Suprapubic skin (tissue), 3 donors: ENCODE measurements at regions not wholly inside any gene's neighbourhood (a gene's known extent, or its start where the extent isn't known, plus 50 kb on each side); places are given as distances from the start of the nearest gene placed in this dataset.

Experiments
- EP300 ChIP-seq: sonication (generic); formaldehyde crosslinking; IDR thresholded peaks from one replicate; pipeline ENCODE4 v1.6.1; 2017; ENCODE audit warnings: antibody characterized with exemption
- POLR2A ChIP-seq, 2 donors: fragments of 450-650 bp; IDR thresholded peaks; one replicate each; pipeline ENCODE4 v1.6.1; 2017; ENCODE audit warnings: antibody characterized with exemption in 2 of 2, mild to moderate bottlenecking in 2 of 2, moderate library complexity in 2 of 2
- TF ChIP-seq, protein P1 (sequence below), 2 donors: fragments of 200-600 bp in 1 of 2; fragments of 450-650 bp in 1 of 2; sonication (generic) in 1 of 2; IDR thresholded peaks; one replicate each; pipeline ENCODE4 v1.5.1; 2016 to 2019; ENCODE audit warnings: antibody characterized with exemption in 2 of 2, mild to moderate bottlenecking in 1 of 2, moderate library complexity in 1 of 2

DNA sequence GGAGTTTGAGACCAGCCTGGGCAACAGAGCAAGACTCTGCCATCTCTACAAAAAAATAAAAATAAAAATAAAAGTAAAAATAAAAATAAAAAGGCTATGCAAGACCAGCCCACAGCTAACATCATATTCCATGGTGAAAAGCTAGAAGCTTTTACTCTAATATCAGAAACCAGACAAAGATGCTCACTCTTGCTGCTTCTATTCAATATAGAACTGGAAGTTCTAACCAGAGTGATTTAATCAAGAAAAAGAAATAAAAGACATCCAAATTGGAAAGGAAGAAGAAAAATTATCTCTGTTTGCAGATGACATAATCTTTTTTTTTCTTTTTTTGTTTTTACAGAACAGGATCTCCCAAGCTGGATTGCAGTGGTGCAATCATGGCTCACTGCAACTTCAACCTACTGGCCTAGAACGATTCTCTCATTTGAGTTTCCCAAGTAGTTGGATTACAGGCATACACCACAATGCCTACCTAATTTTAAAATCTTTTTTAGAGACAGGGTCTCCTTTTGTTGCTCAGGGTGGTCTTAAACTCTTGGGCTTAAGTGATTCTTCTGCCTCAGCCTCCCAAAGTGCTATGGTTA lies 100.7 kb upstream of the JAG1 start:
- TF ChIP-seq POLR2A (IDR thresholded peaks at IDR 0.05), result no peak
- TF ChIP-seq, protein P1, sequence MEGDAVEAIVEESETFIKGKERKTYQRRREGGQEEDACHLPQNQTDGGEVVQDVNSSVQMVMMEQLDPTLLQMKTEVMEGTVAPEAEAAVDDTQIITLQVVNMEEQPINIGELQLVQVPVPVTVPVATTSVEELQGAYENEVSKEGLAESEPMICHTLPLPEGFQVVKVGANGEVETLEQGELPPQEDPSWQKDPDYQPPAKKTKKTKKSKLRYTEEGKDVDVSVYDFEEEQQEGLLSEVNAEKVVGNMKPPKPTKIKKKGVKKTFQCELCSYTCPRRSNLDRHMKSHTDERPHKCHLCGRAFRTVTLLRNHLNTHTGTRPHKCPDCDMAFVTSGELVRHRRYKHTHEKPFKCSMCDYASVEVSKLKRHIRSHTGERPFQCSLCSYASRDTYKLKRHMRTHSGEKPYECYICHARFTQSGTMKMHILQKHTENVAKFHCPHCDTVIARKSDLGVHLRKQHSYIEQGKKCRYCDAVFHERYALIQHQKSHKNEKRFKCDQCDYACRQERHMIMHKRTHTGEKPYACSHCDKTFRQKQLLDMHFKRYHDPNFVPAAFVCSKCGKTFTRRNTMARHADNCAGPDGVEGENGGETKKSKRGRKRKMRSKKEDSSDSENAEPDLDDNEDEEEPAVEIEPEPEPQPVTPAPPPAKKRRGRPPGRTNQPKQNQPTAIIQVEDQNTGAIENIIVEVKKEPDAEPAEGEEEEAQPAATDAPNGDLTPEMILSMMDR (IDR thresholded peaks at IDR 0.05), result no peak
- no peak for TF ChIP-seq EP300
